ENCODE measurements at regions not wholly inside any gene's neighbourhood (a gene's known extent, or its start where the extent isn't known, plus 50 kb on each side); places are given as distances from the start of the nearest gene placed in this dataset.
A peak's percentile ranks its signal among the peaks of the same experiment; 100 is the strongest.

- Mint-ChIP-seq H3K4me3 (ENCODE audit: unreplicated experiment) (no peak overlapping the region), H3K27me3 (ENCODE audit: low read depth, unreplicated experiment) (no peaks in the 10 kb centered on the region), H3K27ac (ENCODE audit: unreplicated experiment) (no peak overlapping the region), H3K4me1 (ENCODE audit: low read depth, unreplicated experiment) (no peaks in the 10 kb centered on the region), H3K36me3 (ENCODE audit: low read depth, unreplicated experiment) (no peaks in the 10 kb centered on the region), H3K9me3 (ENCODE audit: unreplicated experiment) (peaks cover 13% of the 10 kb centered on the region)
- Histone ChIP-seq H2AFZ (ENCODE audit: low read depth, low read length) (no peak overlapping the region), H3K4me1 (ENCODE audit: insufficient read depth, low read length) (no peaks in the 10 kb centered on the region), H4K20me1 (ENCODE audit: insufficient read depth, low read length) (no peaks in the 10 kb centered on the region), H3K9me3 (ENCODE audit: insufficient read depth, low read depth, low read length) (no peaks in the 10 kb centered on the region), H3K4me3 (ENCODE audit: insufficient read depth, low read depth, low read length) (no peak overlapping the region), H3K9ac (ENCODE audit: low read length) (no peak overlapping the region), H3K4me2 (ENCODE audit: low read length) (no peak overlapping the region), H3K79me2 (ENCODE audit: insufficient read depth, low read length) (no peaks in the 10 kb centered on the region), H3K27ac (ENCODE audit: low read depth, low read length) (no peak overlapping the region), H3K36me3 (ENCODE audit: insufficient read depth, low read length) (no peaks in the 10 kb centered on the region), H3K27me3 (ENCODE audit: insufficient read depth, low read length) (no peaks in the 10 kb centered on the region)
- TF ChIP-seq CTCF (IDR thresholded peaks at IDR 0.05; ENCODE audit: insufficient read depth, low read depth, low read length), result no peak
- no peak for TF ChIP-seq EZH2 (IDR thresholded peaks at IDR 0.05; ENCODE audit: insufficient read depth, low read length)
- FAIRE-seq (peak; percentile 72), DNase-seq (ENCODE audit: low read depth) (peak; percentile 72)
Measured at GRCh38 chr7:68200051-68200670, 1203.5 kb downstream of the TYW1 start.

- Histone ChIP-seq H3K4me1 (ENCODE audit: insufficient read depth, low read length) (no peaks in the 10 kb centered on the region), H4K20me1 (ENCODE audit: insufficient read depth, low read length) (no peaks in the 10 kb centered on the region), H3K36me3 (ENCODE audit: insufficient read depth, low read length) (no peaks in the 10 kb centered on the region), H3K9ac (ENCODE audit: low read length) (no peak overlapping the region), H3K27ac (ENCODE audit: low read depth, low read length) (no peak overlapping the region), H3K27me3 (ENCODE audit: insufficient read depth, low read length) (no peaks in the 10 kb centered on the region), H3K79me2 (ENCODE audit: insufficient read depth, low read length) (no peaks in the 10 kb centered on the region), H3K9me3 (ENCODE audit: insufficient read depth, low read depth, low read length) (peaks cover 11% of the 10 kb centered on the region), H3K4me3 (ENCODE audit: insufficient read depth, low read depth, low read length) (no peak overlapping the region), H3K4me2 (ENCODE audit: low read length) (no peak overlapping the region), H2AFZ (ENCODE audit: low read depth, low read length) (no peak overlapping the region)
- Mint-ChIP-seq H3K27ac (ENCODE audit: unreplicated experiment) (no peak overlapping the region), H3K36me3 (ENCODE audit: low read depth, unreplicated experiment) (no peaks in the 10 kb centered on the region), H3K4me1 (ENCODE audit: low read depth, unreplicated experiment) (no peaks in the 10 kb centered on the region), H3K4me3 (ENCODE audit: unreplicated experiment) (no peak overlapping the region), H3K27me3 (ENCODE audit: low read depth, unreplicated experiment) (no peaks in the 10 kb centered on the region), H3K9me3 (ENCODE audit: unreplicated experiment) (peaks cover 12% of the 10 kb centered on the region)
- TF ChIP-seq EZH2 (IDR thresholded peaks at IDR 0.05; ENCODE audit: insufficient read depth, low read length) (no peak), CTCF (IDR thresholded peaks at IDR 0.05; ENCODE audit: insufficient read depth, low read depth, low read length) (no peak)
- FAIRE-seq (no peak), DNase-seq (ENCODE audit: low read depth) (no peak)
Measured at GRCh38 chr7:68203251-68203650, 1206.6 kb downstream of the TYW1 start.

GRCh38 chr7:68205826-68206225 lies 1209.2 kb downstream of the TYW1 start:
- Mint-ChIP-seq H3K4me3 (ENCODE audit: unreplicated experiment) (no peak overlapping the region), H3K4me1 (ENCODE audit: low read depth, unreplicated experiment) (no peaks in the 10 kb centered on the region), H3K27ac (ENCODE audit: unreplicated experiment) (no peak overlapping the region), H3K9me3 (ENCODE audit: unreplicated experiment) (peaks cover 12% of the 10 kb centered on the region), H3K27me3 (ENCODE audit: low read depth, unreplicated experiment) (no peaks in the 10 kb centered on the region), H3K36me3 (ENCODE audit: low read depth, unreplicated experiment) (no peaks in the 10 kb centered on the region)
- H3K9ac ChIP-seq (ENCODE audit: low read length), result no peak overlapping the region
- no peaks in the 10 kb centered on the region for H4K20me1 ChIP-seq (ENCODE audit: insufficient read depth, low read length)
- H3K27me3 ChIP-seq (ENCODE audit: insufficient read depth, low read length), result no peaks in the 10 kb centered on the region
- H3K79me2 ChIP-seq (ENCODE audit: insufficient read depth, low read length), result no peaks in the 10 kb centered on the region
- FAIRE-seq (no peak), DNase-seq (ENCODE audit: low read depth) (no peak)
- no peak overlapping the region for H2AFZ ChIP-seq (ENCODE audit: low read depth, low read length)
- no peak for TF ChIP-seq CTCF (IDR thresholded peaks at IDR 0.05; ENCODE audit: insufficient read depth, low read depth, low read length)
- TF ChIP-seq EZH2 (IDR thresholded peaks at IDR 0.05; ENCODE audit: insufficient read depth, low read length), result no peak
- no peak overlapping the region for H3K4me2 ChIP-seq (ENCODE audit: low read length)
- peaks cover 11% of the 10 kb centered on the region for H3K9me3 ChIP-seq (ENCODE audit: insufficient read depth, low read depth, low read length)
- H3K27ac ChIP-seq (ENCODE audit: low read depth, low read length), result no peak overlapping the region
- H3K4me3 ChIP-seq (ENCODE audit: insufficient read depth, low read depth, low read length), result no peak overlapping the region
- H3K36me3 ChIP-seq (ENCODE audit: insufficient read depth, low read length), result no peaks in the 10 kb centered on the region
- H3K4me1 ChIP-seq (ENCODE audit: insufficient read depth, low read length), result no peaks in the 10 kb centered on the region

All from astrocyte (in vitro differentiated cells and primary cell).